KMS-11 (cell line): ENCODE measurements at regions not wholly inside any gene's neighbourhood (a gene's known extent, or its start where the extent isn't known, plus 50 kb on each side); places are given as distances from the start of the nearest gene placed in this dataset.

Experiments used
- H2AFZ ChIP-seq: fragments of 200-600 bp; sonication (generic); 2 replicates; pipeline ENCODE4 v1.6.1; 2016; ENCODE audit warnings: antibody characterized with exemption, mixed run types, low read depth
- H3K27ac ChIP-seq: fragments of 200-600 bp; sonication (generic); 2 replicates; pipeline ENCODE4 v1.6.1; 2016; ENCODE audit warnings: mild to moderate bottlenecking, mixed run types
- H3K27me3 ChIP-seq: fragments of 200-600 bp; sonication (generic); 2 replicates; pipeline ENCODE4 v1.6.1; 2017; ENCODE audit warnings: mild to moderate bottlenecking, low read depth, mixed run types, moderate library complexity; ENCODE audit not compliant: insufficient read depth
- H3K36me3 ChIP-seq: fragments of 200-600 bp; sonication (generic); 2 replicates; pipeline ENCODE4 v1.6.1; 2017; ENCODE audit warnings: mild to moderate bottlenecking, mixed run types; ENCODE audit not compliant: insufficient read depth
- H3K4me1 ChIP-seq: fragments of 200-600 bp; sonication (generic); 2 replicates; pipeline ENCODE4 v1.6.1; 2016; ENCODE audit warnings: mild to moderate bottlenecking, low read depth, mixed run types; ENCODE audit not compliant: poor library complexity, severe bottlenecking
- H3K4me2 ChIP-seq: fragments of 200-600 bp; sonication (generic); 2 replicates; pipeline ENCODE4 v1.7.0; 2016; ENCODE audit warnings: mild to moderate bottlenecking, mixed run types
- H3K4me3 ChIP-seq: fragments of 200-600 bp; sonication (generic); IDR thresholded peaks from 2 replicates; pipeline ENCODE4 v1.6.1; 2017; ENCODE audit warnings: low read depth, low read length, mixed read lengths; ENCODE audit not compliant: insufficient read depth
- H3K79me2 ChIP-seq: fragments of 200-600 bp; sonication (generic); 2 replicates; pipeline ENCODE4 v1.6.1; 2016; ENCODE audit warnings: low read depth, mixed run types; ENCODE audit not compliant: insufficient read depth
- H3K9ac ChIP-seq: fragments of 200-600 bp; sonication (generic); 2 replicates; pipeline ENCODE4 v1.6.1; 2016; ENCODE audit warnings: mild to moderate bottlenecking, mixed run types
- H4K20me1 ChIP-seq: fragments of 200-600 bp; sonication (generic); 2 replicates; pipeline ENCODE4 v1.6.1; 2016; ENCODE audit warnings: mild to moderate bottlenecking, mixed run types; ENCODE audit not compliant: insufficient read depth
- TF ChIP-seq, protein P1 (sequence below): fragments of 200-600 bp; sonication (generic); conservative IDR thresholded peaks from 2 replicates; pipeline ENCODE4 v1.6.1; 2017; ENCODE audit warnings: low read depth, mild to moderate bottlenecking, antibody characterized with exemption, low read length, moderate library complexity, mixed read lengths

- Histone ChIP-seq H3K79me2 (no peaks in the 10 kb centered on the region), H2AFZ (no peak overlapping the region), H4K20me1 (no peaks in the 10 kb centered on the region), H3K27ac (no peak overlapping the region), H3K4me1 (no peaks in the 10 kb centered on the region), H3K36me3 (no peaks in the 10 kb centered on the region), H3K4me2 (no peak overlapping the region), H3K4me3 (no peak overlapping the region), H3K9ac (no peak overlapping the region), H3K27me3 (peaks cover 18% of the 10 kb centered on the region; the same call in 1 of the 2 replicates)
- TF ChIP-seq, protein P1, sequence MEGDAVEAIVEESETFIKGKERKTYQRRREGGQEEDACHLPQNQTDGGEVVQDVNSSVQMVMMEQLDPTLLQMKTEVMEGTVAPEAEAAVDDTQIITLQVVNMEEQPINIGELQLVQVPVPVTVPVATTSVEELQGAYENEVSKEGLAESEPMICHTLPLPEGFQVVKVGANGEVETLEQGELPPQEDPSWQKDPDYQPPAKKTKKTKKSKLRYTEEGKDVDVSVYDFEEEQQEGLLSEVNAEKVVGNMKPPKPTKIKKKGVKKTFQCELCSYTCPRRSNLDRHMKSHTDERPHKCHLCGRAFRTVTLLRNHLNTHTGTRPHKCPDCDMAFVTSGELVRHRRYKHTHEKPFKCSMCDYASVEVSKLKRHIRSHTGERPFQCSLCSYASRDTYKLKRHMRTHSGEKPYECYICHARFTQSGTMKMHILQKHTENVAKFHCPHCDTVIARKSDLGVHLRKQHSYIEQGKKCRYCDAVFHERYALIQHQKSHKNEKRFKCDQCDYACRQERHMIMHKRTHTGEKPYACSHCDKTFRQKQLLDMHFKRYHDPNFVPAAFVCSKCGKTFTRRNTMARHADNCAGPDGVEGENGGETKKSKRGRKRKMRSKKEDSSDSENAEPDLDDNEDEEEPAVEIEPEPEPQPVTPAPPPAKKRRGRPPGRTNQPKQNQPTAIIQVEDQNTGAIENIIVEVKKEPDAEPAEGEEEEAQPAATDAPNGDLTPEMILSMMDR, result no peak
Observed at GRCh38 chr1:5670590-5671350, 321.5 kb downstream of the NPHP4 start.

GRCh38 chr1:5667513-5668325 lies 324.5 kb downstream of the NPHP4 start:
- H3K4me1 ChIP-seq, result no peaks in the 10 kb centered on the region
- no peaks in the 10 kb centered on the region for H3K36me3 ChIP-seq
- peaks cover 8% of the 10 kb centered on the region; the same call in 1 of the 2 replicates for H3K27me3 ChIP-seq
- no peak overlapping the region for H2AFZ ChIP-seq
- no peak overlapping the region for H3K4me3 ChIP-seq
- H3K9ac ChIP-seq, result no peak overlapping the region
- H4K20me1 ChIP-seq, result no peaks in the 10 kb centered on the region
- H3K4me2 ChIP-seq, result no peak overlapping the region
- H3K79me2 ChIP-seq, result no peaks in the 10 kb centered on the region
- no peak overlapping the region for H3K27ac ChIP-seq
- TF ChIP-seq, protein P1, result no peak

- Histone ChIP-seq H2AFZ (no peak overlapping the region), H3K79me2 (no peaks in the 10 kb centered on the region), H3K4me3 (no peak overlapping the region), H3K4me2 (no peak overlapping the region), H3K4me1 (no peaks in the 10 kb centered on the region), H3K27me3 (peaks cover 13% of the 10 kb centered on the region; the same call in 1 of the 2 replicates), H3K27ac (no peak overlapping the region), H3K36me3 (no peaks in the 10 kb centered on the region), H3K9ac (no peak overlapping the region), H4K20me1 (no peaks in the 10 kb centered on the region)
- TF ChIP-seq, protein P1, result no peak
Observed at GRCh38 chr1:5664906-5665875, 327.0 kb downstream of the NPHP4 start.
